ENCODE measurements at regions not wholly inside any gene's neighbourhood (a gene's known extent, or its start where the extent isn't known, plus 50 kb on each side); places are given as distances from the start of the nearest gene placed in this dataset.

GRCh38 chr3:25171118-25171807 is 256.8 kb upstream of the RARB start:
- no peaks in the 10 kb centered on the region for H3K27me3 ChIP-seq
- 63 to 68% methylated on average over 4 of the region's 4 CpGs for WGBS, 2 donors

GRCh38 chr3:25171897-25172296 is 256.2 kb upstream of the RARB start:
- 75 to 79% methylated on average over 6 of the region's 6 CpGs for WGBS, 2 donors
- TF ChIP-seq CTCF (IDR thresholded peaks at IDR 0.05) (no peak), POLR2A (IDR thresholded peaks at IDR 0.05) (no peak)
- DNase-seq, result no peak
- peaks cover 0 to 10% (median 9%) of the 10 kb centered on the region in 3 donors for H3K9me3 ChIP-seq
- intact Hi-C loops (cut with DNase I), result no loop called here
- H3K4me3 ChIP-seq, result no peak overlapping the region
- H3K27ac ChIP-seq, result no peak overlapping the region
- H3K4me1 ChIP-seq, result peaks cover 0 to 9% (median 0%) of the 10 kb centered on the region in 3 donors
- H3K27me3 ChIP-seq, result no peaks in the 10 kb centered on the region
- no peaks in the 10 kb centered on the region for H3K36me3 ChIP-seq

More at GRCh38 chr3:25171118-25171807, 256.8 kb upstream of the RARB start:
- no peak for DNase-seq
- no peak overlapping the region for H3K27ac ChIP-seq
- peaks cover 0 to 10% (median 9%) of the 10 kb centered on the region in 3 donors for H3K9me3 ChIP-seq
- intact Hi-C loops (cut with DNase I), result no loop called here
- H3K4me3 ChIP-seq, result no peak overlapping the region
- TF ChIP-seq POLR2A (IDR thresholded peaks at IDR 0.05), result no peak
- no peak for TF ChIP-seq CTCF (IDR thresholded peaks at IDR 0.05)
- H3K36me3 ChIP-seq, result no peaks in the 10 kb centered on the region
- peaks cover 0 to 9% (median 0%) of the 10 kb centered on the region in 3 donors for H3K4me1 ChIP-seq

GRCh38 chr3:25173606-25174005 is 254.5 kb upstream of the RARB start:
- no peak for DNase-seq
- Histone ChIP-seq H3K4me1 (peaks cover 0 to 9% (median 0%) of the 10 kb centered on the region in 3 donors), H3K36me3 (no peaks in the 10 kb centered on the region), H3K9me3 (peaks cover 0 to 5% (median under 1%) of the 10 kb centered on the region in 3 donors), H3K27me3 (no peaks in the 10 kb centered on the region), H3K4me3 (no peak overlapping the region), H3K27ac (no peak overlapping the region)
- WGBS, 2 donors, result 42 to 45% methylated on average over 1 of the region's 1 CpG
- intact Hi-C loops (cut with DNase I), result no loop called here
- TF ChIP-seq POLR2A (IDR thresholded peaks at IDR 0.05) (no peak), CTCF (IDR thresholded peaks at IDR 0.05) (no peak)

- H3K9me3 ChIP-seq, result no peaks in the 10 kb centered on the region
- no peaks in the 10 kb centered on the region for H3K36me3 ChIP-seq
- peaks cover 0 to 9% (median 0%) of the 10 kb centered on the region in 3 donors for H3K4me1 ChIP-seq
- no peak for DNase-seq
- intact Hi-C loops (cut with DNase I), result no loop called here
- 91 to 94% methylated on average over 12 to 13 of the region's 13 CpGs for WGBS, 2 donors
- TF ChIP-seq CTCF (IDR thresholded peaks at IDR 0.05) (no peak), POLR2A (IDR thresholded peaks at IDR 0.05) (no peak)
- H3K27ac ChIP-seq, result no peak overlapping the region
- H3K4me3 ChIP-seq, result no peak overlapping the region
- no peaks in the 10 kb centered on the region for H3K27me3 ChIP-seq
These were observed 253.8 kb upstream of the RARB start for GRCh38 chr3:25174251-25174650.

- intact Hi-C loops (cut with DNase I), result no loop called here
- no peak for DNase-seq
- Histone ChIP-seq H3K4me1 (no peaks in the 10 kb centered on the region), H3K9me3 (no peaks in the 10 kb centered on the region), H3K27ac (no peak overlapping the region), H3K27me3 (no peaks in the 10 kb centered on the region), H3K4me3 (no peak overlapping the region), H3K36me3 (no peaks in the 10 kb centered on the region)
- WGBS, 2 donors, result 54 to 56% methylated on average over 3 of the region's 3 CpGs
- TF ChIP-seq CTCF (IDR thresholded peaks at IDR 0.05) (no peak), POLR2A (IDR thresholded peaks at IDR 0.05) (no peak)
These were observed 251.0 kb upstream of the RARB start for GRCh38 chr3:25177041-25177440.
